NCI-H146 treated with DMSO at 0.1 percent for 48 hours (cell line): ENCODE measurements at regions not wholly inside any gene's neighbourhood (a gene's known extent, or its start where the extent isn't known, plus 50 kb on each side); places are given as distances from the start of the nearest gene placed in this dataset.

ENCODE experiments used
- DNase-seq: peaks from one replicate; lab custom pipeline; 2025; ENCODE audit not compliant: unreplicated experiment; lab: John Stamatoyannopoulos, UW

DNA sequence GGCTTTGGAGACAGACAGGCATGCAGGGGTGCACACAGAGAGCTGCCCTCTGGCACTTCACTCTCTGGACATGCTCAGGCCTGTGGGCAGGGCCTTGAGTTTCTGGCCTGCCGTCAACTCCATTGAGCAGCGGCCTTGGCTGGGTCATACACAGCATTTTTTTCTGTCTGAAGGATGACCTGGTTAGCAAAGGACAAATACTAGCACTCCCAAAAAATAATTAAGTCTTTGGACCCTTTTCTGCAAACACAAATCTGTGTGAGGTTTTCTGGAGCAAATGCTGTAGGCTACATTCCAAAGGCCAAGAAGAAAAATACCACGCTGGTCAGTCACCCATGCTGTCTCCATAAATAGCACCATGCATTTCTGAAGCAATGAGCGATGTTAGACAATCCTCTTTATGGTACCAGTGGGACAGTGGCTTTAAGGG is 124.7 kb upstream of the CTAGE1 start:
- DNase-seq, result no peak

- DNase-seq, result no peak
Measured at GRCh38 chr18:22543769-22544168, 126.1 kb upstream of the CTAGE1 start.

DNA sequence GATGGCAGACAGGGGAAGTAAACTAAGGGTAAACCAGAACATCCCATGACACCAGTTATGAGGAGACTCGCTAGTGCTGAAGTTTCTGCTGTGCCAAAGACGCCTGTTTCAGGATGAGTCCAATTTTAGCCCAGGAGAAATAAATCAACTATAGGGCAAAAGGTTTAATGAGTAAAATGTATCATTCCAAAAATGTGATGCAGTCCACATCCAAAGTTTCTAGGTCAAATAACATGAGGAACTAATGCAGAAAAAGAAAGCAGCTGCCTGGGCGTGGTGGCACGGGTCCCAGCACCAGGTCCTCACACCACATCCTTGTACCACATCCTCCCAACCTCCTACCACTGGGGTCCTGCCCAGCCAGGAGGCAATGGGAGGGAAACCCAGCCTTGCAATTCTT is 126.9 kb upstream of the CTAGE1 start:
- no peak for DNase-seq

DNA sequence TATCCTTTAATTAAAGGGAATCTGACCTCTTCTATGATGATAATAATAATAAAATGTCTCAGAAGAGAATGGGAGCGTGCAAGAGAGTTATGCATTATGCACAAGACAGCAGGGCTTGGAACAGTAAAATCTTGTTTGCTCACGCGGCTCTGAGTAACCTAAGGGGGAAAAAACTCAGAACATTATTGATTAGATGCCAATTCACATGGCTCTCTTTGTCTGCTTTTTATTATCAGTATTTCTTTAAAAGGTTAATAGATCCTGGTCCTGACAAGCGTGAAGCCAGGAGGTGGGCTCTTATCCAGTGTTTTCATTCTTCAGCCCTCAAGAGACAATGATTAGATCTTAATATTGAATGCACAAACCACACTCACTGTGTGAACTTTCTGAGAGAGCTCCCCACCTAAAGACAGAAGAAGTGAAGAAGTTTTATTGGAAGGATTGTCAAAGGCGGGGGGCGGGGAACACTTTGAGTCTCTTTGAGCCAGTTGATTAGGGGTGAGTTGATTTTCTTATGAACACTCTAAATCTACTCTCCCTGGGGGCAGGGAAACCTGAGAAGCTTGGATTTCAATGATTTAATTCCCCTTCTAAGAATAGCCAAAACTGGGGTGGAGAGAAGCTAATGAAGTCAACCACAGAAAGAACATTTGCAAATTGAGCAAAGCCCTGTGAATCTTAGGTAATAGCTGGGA is 127.5 kb upstream of the CTAGE1 start:
- DNase-seq, result no peak

- no peak for DNase-seq
Measured at GRCh38 chr18:22546905-22547570, 129.3 kb upstream of the CTAGE1 start.

- DNase-seq, result no peak
Measured at GRCh38 chr18:22547807-22548561, 130.3 kb upstream of the CTAGE1 start.

DNA sequence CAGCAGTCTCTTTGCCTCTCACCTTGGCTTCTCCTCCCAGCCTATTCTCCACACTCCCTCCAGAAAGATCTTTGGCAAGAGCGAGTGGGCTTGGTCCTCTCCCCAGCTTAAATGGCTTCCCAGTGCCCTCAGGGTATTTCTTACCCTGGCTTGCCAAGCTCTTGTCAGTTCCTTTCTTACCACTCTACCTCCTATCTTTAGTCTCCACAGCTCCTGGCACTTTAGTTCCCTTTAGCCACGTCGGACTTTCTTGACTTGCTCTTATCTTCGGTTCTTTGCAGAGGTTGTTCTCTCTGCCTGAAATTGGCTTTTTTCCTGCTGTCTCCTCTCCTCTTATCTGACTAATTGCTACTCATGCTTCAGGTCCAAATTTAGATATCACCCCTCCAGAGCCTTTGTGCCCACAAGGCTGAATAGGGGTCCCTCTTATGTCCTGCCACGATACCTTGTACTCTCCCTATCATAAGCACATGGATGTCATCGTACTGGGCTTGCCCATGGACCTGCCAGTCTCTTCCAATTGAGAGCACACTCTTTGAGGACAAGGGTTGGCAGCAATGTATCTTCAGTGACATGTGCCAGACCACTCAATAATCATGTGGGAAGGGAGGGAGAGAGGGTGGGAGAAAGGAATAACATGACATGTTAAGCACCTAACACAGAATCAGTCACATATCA is 131.7 kb upstream of the CTAGE1 start:
- no peak for DNase-seq

DNA sequence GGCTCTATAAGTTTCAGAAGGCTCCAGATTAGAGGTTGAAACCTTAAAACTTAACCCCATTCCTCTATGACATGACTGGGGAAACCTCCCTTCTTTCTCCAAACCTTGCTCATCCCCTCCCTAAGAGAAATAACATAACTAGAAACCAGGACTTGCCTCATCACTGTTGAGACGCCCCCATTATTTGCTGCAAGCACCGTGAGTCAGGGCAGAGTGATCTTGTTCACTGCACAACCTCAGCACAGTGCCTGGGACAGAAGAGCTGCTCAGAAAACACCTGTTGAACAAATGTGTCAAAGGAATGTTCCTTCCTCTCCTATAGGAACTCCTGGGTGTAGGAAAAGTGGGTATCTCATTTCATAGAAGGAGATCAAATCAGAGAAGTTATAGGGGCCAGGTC is 132.7 kb upstream of the CTAGE1 start:
- no peak for DNase-seq

DNA sequence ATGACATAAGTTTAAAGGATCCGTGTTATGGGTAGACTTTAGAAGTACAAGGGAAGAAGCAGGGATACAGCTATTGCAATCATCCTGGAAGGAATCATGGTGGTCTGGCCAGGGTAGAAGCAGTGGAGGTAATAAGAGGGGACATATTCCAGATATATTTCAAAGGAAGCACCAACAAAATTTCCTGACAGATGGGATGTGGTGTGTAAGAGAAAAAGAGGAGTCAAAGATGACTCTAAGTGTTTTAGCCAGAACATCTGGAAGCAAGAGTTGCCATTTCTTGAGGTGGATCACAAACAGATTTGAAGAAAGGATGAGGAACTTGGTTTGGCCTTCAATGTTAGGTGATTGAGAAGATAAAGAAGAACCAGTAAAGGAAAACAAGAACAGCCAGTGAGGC is 133.1 kb upstream of the CTAGE1 start:
- DNase-seq, result no peak

GRCh38 chr18:22551536-22552151 is 133.9 kb upstream of the CTAGE1 start:
- no peak for DNase-seq

DNA sequence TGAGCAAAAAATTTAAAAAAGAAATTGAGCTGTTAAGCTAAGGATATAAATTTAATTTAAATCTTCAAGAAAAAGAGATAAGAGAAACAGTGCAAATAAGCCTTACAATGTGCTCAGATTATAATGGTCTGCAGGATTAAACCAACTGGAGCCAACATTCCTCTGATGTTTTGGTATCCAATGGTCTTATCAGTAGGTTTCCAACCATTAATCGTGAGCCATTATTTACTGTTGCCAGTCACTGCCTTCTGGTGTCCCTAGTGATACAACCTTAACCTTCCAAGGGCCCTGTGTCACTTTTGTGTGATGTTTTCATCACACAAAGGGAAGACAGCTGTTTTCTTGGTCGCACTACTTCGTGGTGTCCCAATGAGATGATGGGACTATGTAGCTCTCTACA is 134.5 kb upstream of the CTAGE1 start:
- DNase-seq, result no peak

- DNase-seq, result no peak
Measured at GRCh38 chr18:22552899-22553460, 135.3 kb upstream of the CTAGE1 start.

- no peak for DNase-seq
Measured at GRCh38 chr18:22556222-22557167, 138.8 kb upstream of the CTAGE1 start.

DNA sequence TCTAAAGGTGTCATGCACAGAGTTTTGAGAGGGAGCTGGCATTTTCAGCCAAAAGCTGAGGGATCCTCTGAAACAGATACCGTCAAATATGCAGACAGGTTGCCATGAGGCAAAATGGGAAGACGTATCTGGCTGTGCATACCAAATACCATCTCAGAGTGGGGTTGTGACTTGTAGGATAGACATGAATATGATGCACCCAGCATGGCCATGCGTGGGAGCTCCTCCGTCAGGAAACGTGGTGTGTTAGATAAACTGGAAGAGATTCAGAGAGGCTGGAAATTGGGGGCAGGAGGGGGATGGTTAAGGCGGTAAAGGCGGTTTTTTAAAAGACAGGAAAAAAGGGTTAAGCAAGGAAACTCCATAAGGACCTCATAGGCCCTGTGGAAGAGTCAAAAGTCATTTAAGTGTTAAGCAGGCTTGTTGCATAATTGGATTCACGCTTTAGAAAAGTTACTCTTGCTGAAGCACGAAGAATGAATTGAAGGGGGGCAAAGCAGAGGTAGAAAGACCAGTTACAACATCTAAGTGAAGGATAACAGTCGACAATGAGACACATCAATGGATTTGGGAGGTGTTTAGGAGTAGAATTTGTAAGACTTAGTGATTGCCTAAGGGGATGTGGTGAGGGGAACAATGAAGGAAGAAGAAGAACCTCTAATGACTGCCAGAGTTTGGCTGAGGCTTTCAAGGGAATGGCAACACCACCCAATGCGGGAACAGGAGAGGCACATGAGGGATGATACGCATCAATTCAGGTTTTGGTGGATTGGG is 139.6 kb upstream of the CTAGE1 start:
- DNase-seq, result no peak

GRCh38 chr18:22558945-22559385 is 141.2 kb upstream of the CTAGE1 start:
- DNase-seq, result peak; percentile 11

- DNase-seq, result peak; percentile 32
Measured at GRCh38 chr18:22559414-22560274, 141.9 kb upstream of the CTAGE1 start.

- no peak for DNase-seq
Measured at GRCh38 chr18:22560275-22560610, 142.5 kb upstream of the CTAGE1 start.

DNA sequence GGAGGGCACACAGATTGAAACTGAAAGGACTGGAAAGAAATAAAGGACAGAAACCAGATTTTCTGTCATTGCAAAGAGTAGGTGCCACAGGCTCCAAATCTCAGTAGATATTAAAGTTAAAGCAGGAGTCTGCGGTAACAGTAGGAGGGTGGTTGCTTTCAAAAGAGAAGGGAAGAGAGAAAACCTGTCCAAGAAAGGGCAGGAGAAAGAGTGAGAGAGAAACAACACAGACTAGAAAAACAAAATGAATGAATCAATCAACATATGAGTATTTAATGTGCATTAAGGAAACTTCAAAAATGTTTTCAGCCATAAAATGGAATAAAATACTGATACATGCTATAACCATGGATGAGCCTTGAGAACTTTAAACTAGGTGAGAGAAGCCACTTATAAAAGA is 143.1 kb upstream of the CTAGE1 start:
- no peak for DNase-seq
